Osteoblast (primary cell): ENCODE measurements at regions not wholly inside any gene's neighbourhood (a gene's known extent, or its start where the extent isn't known, plus 50 kb on each side); places are given as distances from the start of the nearest gene placed in this dataset.

Experiments
- DNase-seq: peaks from one replicate; pipeline ENCODE4 v3.0.0; 2011; ENCODE audit warnings: low spot score, mixed read lengths; ENCODE audit not compliant: insufficient read length; ENCODE audit errors: missing footprints
- H2AFZ ChIP-seq: 2 replicates; pipeline ENCODE4 v1.6.0; 2011; ENCODE audit warnings: mild to moderate bottlenecking, low read length
- H3K27ac ChIP-seq: 2 replicates; pipeline ENCODE4 v1.5.1; 2011; ENCODE audit warnings: mild to moderate bottlenecking, low read depth, low read length, moderate library complexity
- H3K27me3 ChIP-seq: 2 replicates; pipeline ENCODE4 v1.6.0; 2012; ENCODE audit warnings: mild to moderate bottlenecking, control low read depth, inconsistent platforms, low read length, moderate library complexity; ENCODE audit not compliant: insufficient read depth
- H3K36me3 ChIP-seq: 2 replicates; pipeline ENCODE4 v1.5.1; 2011; ENCODE audit warnings: mild to moderate bottlenecking, low read length, control low read depth, moderate library complexity; ENCODE audit not compliant: insufficient read depth
- H3K4me1 ChIP-seq: 2 replicates; pipeline ENCODE4 v1.5.1; 2011; ENCODE audit warnings: mild to moderate bottlenecking, low read length, control low read depth, moderate library complexity; ENCODE audit not compliant: insufficient read depth
- H3K4me2 ChIP-seq: 2 replicates; pipeline ENCODE4 v1.6.0; 2011; ENCODE audit warnings: mild to moderate bottlenecking, low read length; ENCODE audit not compliant: insufficient read depth
- H3K4me3 ChIP-seq: fragments of 200-600 bp; sonication (generic); 3 replicates; pipeline ENCODE4 v1.5.1; 2012; ENCODE audit warnings: mild to moderate bottlenecking, low read length, inconsistent platforms; ENCODE audit not compliant: insufficient read depth
- H3K79me2 ChIP-seq: 2 replicates; pipeline ENCODE4 v1.6.0; 2012; ENCODE audit warnings: mild to moderate bottlenecking, low read length, control low read depth, inconsistent platforms; ENCODE audit not compliant: insufficient read depth
- H3K9me3 ChIP-seq: 2 replicates; pipeline ENCODE4 v1.5.1; 2011; ENCODE audit warnings: low read depth, low read length, control low read depth
- H4K20me1 ChIP-seq: 2 replicates; pipeline ENCODE4 v1.6.0; 2012; ENCODE audit warnings: mild to moderate bottlenecking, low read length, control low read depth; ENCODE audit not compliant: insufficient read depth
- TF ChIP-seq, protein P1 (sequence below): IDR thresholded peaks from 2 replicates; pipeline ENCODE4 v1.5.1; 2011; ENCODE audit warnings: mild to moderate bottlenecking, low read depth, low read length, moderate library complexity; ENCODE audit errors: extremely low read depth

DNA sequence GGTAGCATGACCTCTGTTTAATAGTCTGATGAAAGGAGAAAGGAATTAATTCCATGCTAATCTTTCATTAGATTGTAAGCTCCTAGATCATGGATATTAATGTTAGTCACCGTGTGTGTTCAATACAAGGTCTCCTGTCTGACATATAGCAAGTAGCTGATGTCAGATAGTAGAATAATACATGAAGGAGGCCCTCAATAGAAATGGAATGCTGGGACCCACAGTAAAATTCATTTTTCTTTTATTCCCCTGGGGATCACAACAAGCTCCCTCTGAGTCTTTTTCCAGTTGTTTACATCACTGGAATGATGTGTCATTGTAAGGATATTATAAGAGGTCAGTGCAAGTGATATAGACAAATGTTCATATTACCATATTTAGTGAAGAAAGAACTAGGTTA, 240.3 kb upstream of the TRPC7 start:
- no peak overlapping the region for H3K4me3 ChIP-seq
- H3K27ac ChIP-seq: no peak overlapping the region
- H3K27me3 ChIP-seq: no peaks in the 10 kb centered on the region
- no peaks in the 10 kb centered on the region for H3K9me3 ChIP-seq
- TF ChIP-seq, protein P1, sequence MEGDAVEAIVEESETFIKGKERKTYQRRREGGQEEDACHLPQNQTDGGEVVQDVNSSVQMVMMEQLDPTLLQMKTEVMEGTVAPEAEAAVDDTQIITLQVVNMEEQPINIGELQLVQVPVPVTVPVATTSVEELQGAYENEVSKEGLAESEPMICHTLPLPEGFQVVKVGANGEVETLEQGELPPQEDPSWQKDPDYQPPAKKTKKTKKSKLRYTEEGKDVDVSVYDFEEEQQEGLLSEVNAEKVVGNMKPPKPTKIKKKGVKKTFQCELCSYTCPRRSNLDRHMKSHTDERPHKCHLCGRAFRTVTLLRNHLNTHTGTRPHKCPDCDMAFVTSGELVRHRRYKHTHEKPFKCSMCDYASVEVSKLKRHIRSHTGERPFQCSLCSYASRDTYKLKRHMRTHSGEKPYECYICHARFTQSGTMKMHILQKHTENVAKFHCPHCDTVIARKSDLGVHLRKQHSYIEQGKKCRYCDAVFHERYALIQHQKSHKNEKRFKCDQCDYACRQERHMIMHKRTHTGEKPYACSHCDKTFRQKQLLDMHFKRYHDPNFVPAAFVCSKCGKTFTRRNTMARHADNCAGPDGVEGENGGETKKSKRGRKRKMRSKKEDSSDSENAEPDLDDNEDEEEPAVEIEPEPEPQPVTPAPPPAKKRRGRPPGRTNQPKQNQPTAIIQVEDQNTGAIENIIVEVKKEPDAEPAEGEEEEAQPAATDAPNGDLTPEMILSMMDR: no peak
- no peak for DNase-seq
- no peak overlapping the region for H2AFZ ChIP-seq
- no peaks in the 10 kb centered on the region for H4K20me1 ChIP-seq
- no peaks in the 10 kb centered on the region for H3K4me1 ChIP-seq
- H3K36me3 ChIP-seq: no peaks in the 10 kb centered on the region
- H3K4me2 ChIP-seq: no peak overlapping the region
- H3K79me2 ChIP-seq: no peaks in the 10 kb centered on the region

DNA sequence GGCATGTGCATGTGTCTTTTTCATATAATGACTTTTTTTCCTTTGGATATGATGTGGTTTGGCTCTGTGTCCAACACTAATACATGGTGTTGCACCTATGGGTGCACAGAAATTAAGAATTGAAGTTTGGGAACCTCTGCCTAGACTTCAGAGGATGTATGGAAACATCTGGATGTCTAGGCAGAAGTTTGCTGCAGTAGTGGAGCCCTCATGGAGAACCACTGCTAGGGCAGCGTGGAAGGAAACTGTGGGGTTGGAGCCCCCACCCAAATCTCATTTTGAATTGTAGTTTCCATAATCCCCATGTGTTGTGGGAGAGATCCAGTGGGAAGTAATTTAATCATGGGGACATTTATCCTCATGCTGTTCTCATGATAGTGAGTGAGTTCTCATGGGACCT, 235.0 kb upstream of the TRPC7 start:
- Histone ChIP-seq H3K36me3 (no peaks in the 10 kb centered on the region), H3K4me3 (no peak overlapping the region), H3K9me3 (no peaks in the 10 kb centered on the region), H3K4me2 (no peak overlapping the region), H3K27me3 (no peaks in the 10 kb centered on the region), H3K79me2 (no peaks in the 10 kb centered on the region), H3K4me1 (no peaks in the 10 kb centered on the region), H2AFZ (no peak overlapping the region), H3K27ac (no peak overlapping the region), H4K20me1 (no peaks in the 10 kb centered on the region)
- TF ChIP-seq, protein P1: no peak
- no peak for DNase-seq

DNA sequence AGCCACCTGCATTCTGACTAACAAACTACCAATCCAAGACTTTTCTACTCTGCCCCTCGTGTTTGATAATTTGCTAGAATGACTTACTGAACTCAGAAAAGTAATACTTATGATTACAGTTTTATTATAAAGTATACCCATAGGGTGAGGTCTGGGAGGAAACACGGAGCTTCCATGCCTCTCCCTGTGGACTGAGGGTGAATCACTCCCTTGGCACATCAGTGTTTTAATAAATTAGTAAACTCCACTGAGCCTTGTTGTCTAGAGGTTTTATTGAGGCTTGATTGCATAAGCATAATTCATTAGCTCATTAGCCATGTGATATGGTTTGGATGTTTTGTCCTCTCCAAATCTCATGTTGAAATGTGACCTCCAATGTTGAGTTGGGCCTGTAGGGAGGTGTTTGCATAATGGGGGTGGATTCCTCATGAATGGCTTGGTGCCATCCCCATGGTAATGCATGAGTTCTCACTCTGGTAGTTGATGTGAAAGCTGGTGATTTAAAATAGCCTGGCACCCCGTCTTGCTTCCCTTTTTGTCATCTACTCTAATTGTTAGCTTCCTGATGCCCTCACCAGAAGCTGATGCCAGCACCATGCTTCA, 233.6 kb upstream of the TRPC7 start:
- H3K9me3 ChIP-seq: no peaks in the 10 kb centered on the region
- DNase-seq: no peak
- no peaks in the 10 kb centered on the region for H3K27me3 ChIP-seq
- no peak overlapping the region for H2AFZ ChIP-seq
- H3K4me2 ChIP-seq: no peak overlapping the region
- H3K36me3 ChIP-seq: no peaks in the 10 kb centered on the region
- TF ChIP-seq, protein P1: no peak
- no peaks in the 10 kb centered on the region for H3K4me1 ChIP-seq
- no peaks in the 10 kb centered on the region for H3K79me2 ChIP-seq
- no peak overlapping the region for H3K27ac ChIP-seq
- H3K4me3 ChIP-seq: no peak overlapping the region
- no peaks in the 10 kb centered on the region for H4K20me1 ChIP-seq

DNA sequence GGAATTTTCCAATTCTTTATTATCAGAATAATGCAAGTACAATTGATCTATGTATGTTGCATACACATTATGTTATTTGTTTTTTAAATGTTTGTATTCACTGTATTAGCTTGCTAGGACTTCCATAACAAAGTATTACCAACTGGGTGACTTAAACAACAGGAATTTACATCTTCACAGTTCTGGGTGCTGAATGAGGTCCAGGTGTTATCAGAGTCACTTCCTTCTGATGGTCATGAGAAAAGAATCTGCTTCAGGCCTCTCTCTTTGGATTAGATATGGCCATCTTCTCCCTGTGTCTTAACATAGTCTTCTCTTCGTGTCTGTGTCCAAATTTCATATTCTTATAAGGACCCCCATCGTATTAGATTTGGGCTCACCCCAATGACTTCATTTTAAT, 229.1 kb upstream of the TRPC7 start:
- Histone ChIP-seq H3K4me2 (no peak overlapping the region), H3K27ac (no peak overlapping the region), H3K27me3 (no peaks in the 10 kb centered on the region), H2AFZ (no peak overlapping the region), H3K4me3 (no peak overlapping the region), H3K36me3 (no peaks in the 10 kb centered on the region), H3K79me2 (no peaks in the 10 kb centered on the region), H3K9me3 (no peaks in the 10 kb centered on the region), H3K4me1 (no peaks in the 10 kb centered on the region), H4K20me1 (no peaks in the 10 kb centered on the region)
- no peak for DNase-seq
- TF ChIP-seq, protein P1: no peak
